ENCODE measurements at regions not wholly inside any gene's neighbourhood (a gene's known extent, or its start where the extent isn't known, plus 50 kb on each side); places are given as distances from the start of the nearest gene placed in this dataset.
"Not testable (repeated sequence)": the region's sequence is repeated elsewhere in the genome, so short reads cannot be mapped to it uniquely, and the experiment has no call there.

DNA sequence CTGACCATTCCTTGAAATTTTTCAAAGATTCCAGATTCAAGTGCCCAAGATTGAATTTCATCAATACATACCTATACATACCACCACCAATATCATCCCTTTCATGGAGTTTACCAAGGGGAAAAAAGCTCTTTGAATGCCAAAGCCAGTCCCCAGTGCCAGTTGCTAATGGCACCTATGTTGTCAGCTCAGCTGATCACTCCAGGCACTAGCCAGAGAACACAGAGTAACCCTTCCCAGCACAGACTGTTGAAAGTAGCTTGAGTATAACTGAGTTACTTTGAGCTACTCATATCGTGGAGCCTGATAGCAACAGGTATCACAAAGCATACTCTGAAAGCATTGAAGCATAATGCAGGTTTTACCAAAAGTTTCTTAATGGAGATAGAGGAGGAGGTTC lies 133.9 kb upstream of the NFIA start:
- TF ChIP-seq, protein P1, sequence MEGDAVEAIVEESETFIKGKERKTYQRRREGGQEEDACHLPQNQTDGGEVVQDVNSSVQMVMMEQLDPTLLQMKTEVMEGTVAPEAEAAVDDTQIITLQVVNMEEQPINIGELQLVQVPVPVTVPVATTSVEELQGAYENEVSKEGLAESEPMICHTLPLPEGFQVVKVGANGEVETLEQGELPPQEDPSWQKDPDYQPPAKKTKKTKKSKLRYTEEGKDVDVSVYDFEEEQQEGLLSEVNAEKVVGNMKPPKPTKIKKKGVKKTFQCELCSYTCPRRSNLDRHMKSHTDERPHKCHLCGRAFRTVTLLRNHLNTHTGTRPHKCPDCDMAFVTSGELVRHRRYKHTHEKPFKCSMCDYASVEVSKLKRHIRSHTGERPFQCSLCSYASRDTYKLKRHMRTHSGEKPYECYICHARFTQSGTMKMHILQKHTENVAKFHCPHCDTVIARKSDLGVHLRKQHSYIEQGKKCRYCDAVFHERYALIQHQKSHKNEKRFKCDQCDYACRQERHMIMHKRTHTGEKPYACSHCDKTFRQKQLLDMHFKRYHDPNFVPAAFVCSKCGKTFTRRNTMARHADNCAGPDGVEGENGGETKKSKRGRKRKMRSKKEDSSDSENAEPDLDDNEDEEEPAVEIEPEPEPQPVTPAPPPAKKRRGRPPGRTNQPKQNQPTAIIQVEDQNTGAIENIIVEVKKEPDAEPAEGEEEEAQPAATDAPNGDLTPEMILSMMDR (IDR thresholded peaks at IDR 0.05) = no peak
- no peak for TF ChIP-seq ZFX (IDR thresholded peaks at IDR 0.05; ENCODE audit: borderline replicate concordance)
- no peak overlapping the region for H3K27ac ChIP-seq

DNA sequence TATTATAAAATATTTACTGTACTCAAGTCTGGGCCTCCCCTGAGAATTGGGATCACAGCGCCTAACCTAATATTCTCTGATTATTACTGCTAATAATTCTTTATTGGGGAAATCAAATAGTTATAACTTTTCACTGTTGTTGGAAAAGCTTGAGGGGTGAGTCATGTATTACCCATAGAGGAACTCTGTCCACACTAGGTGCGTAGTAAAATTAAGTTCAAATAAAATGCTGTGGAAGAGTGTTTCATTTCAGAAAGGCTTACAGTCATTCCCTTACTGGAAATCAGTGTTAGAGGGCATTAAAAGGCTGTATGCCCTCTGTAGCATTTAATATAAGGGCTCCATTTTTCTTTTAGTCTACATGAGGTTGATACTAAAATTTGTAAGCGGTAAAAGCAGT lies 135.0 kb upstream of the NFIA start:
- TF ChIP-seq ZFX (IDR thresholded peaks at IDR 0.05; ENCODE audit: borderline replicate concordance) = no peak
- TF ChIP-seq, protein P1 (IDR thresholded peaks at IDR 0.05) = no peak
- H3K27ac ChIP-seq = no peak overlapping the region

DNA sequence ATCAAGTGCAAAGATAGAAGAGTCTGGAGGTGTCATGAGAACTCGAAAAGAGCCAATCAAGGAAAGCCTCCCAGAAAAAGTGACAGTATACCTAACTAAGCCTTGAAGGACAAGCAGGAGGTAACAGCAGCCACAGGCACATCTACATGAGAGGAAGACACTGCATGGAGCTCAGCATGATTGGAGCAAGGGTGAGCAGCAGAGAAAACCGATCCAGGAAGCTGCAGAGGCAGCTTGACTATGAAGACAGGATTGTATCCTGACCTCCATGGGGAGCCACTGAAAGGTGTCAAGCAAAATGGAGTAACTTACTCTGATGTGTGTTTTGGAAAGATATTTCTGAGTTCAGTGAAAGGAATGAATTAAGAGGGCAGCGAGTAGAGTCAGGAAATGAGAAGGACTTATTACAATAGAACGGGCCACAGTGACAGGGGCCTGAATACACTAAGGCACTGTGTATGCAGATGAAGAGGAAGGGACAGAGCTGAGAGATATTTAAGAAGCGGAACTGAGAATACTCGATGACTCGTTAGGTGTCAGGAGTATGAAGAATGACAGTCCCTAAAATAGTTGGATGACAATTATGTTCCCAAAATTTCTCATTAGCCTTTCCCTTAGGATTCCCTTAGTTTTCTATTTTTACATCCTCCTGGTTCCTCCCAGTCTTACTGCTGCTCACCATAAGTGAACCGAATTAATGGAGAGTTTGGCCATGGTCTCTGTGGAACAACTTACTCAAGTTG lies 139.3 kb upstream of the NFIA start:
- no peak overlapping the region for H3K27ac ChIP-seq
- TF ChIP-seq, protein P1 (IDR thresholded peaks at IDR 0.05) = no peak
- TF ChIP-seq ZFX (IDR thresholded peaks at IDR 0.05; ENCODE audit: borderline replicate concordance) = no peak

DNA sequence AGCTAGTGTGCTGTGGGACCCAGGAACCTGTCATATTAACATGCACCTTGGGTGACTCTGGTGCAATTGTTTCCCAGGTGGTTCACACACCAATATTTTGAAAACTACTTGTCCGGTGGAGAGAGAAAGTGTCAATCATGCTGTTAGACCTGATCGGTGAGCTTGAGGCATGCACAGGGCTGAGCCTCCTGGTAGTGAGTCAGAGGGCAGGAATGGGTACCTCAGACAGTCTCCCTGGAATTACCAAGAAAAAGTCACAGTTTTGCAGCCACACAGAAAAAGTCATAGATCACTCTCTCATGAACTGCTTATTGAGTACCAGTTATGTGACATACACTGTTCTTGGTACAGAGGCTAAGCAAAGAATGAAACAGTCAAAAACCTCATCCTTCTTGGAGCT lies 140.1 kb upstream of the NFIA start:
- no peak for TF ChIP-seq ZFX (IDR thresholded peaks at IDR 0.05; ENCODE audit: borderline replicate concordance)
- TF ChIP-seq, protein P1 (IDR thresholded peaks at IDR 0.05) = no peak
- H3K27ac ChIP-seq = no peak overlapping the region

DNA sequence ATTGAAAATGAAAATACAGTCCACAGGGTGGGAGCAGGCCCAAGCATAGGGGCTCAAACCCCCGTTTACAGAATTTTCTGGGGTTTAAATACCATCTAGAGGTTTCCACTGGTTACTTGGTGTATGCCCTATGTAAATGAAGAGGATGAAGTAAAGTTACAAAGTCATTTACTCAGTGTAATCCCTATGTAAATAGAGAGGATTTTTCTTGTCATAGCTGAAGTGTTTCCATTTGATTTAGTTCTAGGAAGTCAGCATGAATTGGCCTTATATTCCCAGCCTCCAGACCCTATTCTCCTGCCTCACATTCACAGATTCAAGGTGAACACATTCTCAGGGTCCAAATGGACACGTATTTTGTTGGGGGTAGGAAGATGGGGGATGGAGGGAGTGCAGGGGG lies 141.7 kb upstream of the NFIA start:
- H3K27ac ChIP-seq = not testable (repeated sequence)

DNA sequence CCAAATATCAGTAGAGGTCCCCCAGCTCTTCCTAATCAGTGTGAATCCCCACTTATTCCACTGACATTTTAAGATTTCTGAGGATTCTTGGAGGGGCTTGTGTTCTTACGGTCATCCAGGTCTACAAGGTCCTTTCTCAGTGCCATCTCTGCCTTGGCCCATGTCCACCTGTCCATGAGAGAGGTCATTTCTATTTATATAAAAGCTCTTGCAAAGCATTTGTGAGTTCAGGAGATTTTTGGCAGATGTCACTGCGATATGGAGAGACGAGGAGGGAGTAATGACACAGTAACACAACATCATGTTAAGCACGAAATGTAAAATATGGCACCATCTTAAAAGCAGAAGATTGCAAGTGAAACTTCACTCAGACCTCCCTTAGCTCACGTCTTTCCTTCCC lies 144.6 kb upstream of the NFIA start:
- TF ChIP-seq ZFX (IDR thresholded peaks at IDR 0.05; ENCODE audit: borderline replicate concordance) = no peak
- TF ChIP-seq, protein P1 (IDR thresholded peaks at IDR 0.05) = no peak
- H3K27ac ChIP-seq = no peak overlapping the region

DNA sequence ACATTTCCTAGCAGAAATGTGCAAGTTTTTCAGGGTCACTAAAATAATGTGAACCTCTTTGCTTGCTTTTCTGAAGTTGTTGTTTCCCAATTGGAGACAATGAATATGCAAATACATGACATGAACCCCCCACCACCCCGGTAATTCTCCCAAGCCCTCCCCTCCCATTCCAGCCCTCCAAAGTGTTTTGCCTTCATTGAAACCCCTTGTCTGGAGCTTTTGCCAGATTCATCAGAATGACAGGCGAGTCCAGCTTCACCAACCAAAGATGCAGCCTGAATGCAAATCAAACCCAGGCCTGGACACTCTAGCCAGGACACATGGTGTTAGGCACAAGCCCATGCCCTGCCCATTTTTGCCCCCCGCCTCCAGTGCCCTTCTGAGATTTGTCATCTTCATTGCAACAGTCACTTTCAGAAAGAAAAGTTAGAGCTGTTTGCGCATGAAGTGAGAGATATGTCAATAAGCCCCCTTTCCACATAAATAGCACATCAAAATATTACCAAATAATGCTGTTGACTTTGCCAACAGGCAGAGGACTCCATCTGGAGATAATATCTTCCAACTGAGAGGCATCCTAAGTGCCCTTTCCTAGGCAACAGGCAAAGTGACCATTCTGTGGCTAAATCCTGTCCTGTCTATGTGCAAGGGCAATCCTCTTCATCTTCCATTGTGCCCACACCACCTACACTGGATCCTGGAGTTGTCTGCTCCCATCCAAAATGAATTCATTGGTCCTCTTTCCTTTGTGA lies 145.6 kb upstream of the NFIA start:
- no peak overlapping the region for H3K27ac ChIP-seq
- TF ChIP-seq, protein P1 (IDR thresholded peaks at IDR 0.05) = no peak
- no peak for TF ChIP-seq ZFX (IDR thresholded peaks at IDR 0.05; ENCODE audit: borderline replicate concordance)
